ENCODE measurements at regions not wholly inside any gene's neighbourhood (a gene's known extent, or its start where the extent isn't known, plus 50 kb on each side); places are given as distances from the start of the nearest gene placed in this dataset.

- 83 to 88% (median 87%) methylated on average over 3 of the region's 3 CpGs for WGBS, 5 donors
- Histone ChIP-seq H3K4me1 (no peaks in the 10 kb centered on the region), H3K4me3 (no peak overlapping the region), H3K36me3 (no peaks in the 10 kb centered on the region), H3K27ac (no peak overlapping the region), H3K27me3 (replicated peaks in 1 of 7) (no peaks in the 10 kb centered on the region), H3K9me3 (peaks cover 0 to 7% (median 0%) of the 10 kb centered on the region in 8 donors)
- DNase-seq: no peak
- intact Hi-C loops (cut with DNase I; ENCODE audit: low total_unique reads): no loop called here
- TF ChIP-seq CTCF (IDR thresholded peaks at IDR 0.05 in 8 of 11, conservative IDR thresholded peaks at IDR 0.05 in 3 of 11) (no peak), POLR2AphosphoS5 (IDR thresholded peaks at IDR 0.05) (no peak), POLR2A (IDR thresholded peaks at IDR 0.05) (no peak)
These were observed 170.2 kb upstream of the CHRM2 start for GRCh38 chr7:136698231-136698630.

GRCh38 chr7:136697271-136697670 lies 171.2 kb upstream of the CHRM2 start:
- intact Hi-C loops (cut with DNase I; ENCODE audit: low total_unique reads): no loop called here
- Histone ChIP-seq H3K36me3 (no peaks in the 10 kb centered on the region), H3K4me1 (no peaks in the 10 kb centered on the region), H3K9me3 (peaks cover 0 to 7% (median 0%) of the 10 kb centered on the region in 8 donors), H3K4me3 (no peak overlapping the region), H3K27ac (no peak overlapping the region), H3K27me3 (replicated peaks in 1 of 7) (no peaks in the 10 kb centered on the region)
- TF ChIP-seq CTCF (IDR thresholded peaks at IDR 0.05 in 8 of 11, conservative IDR thresholded peaks at IDR 0.05 in 3 of 11) (no peak), POLR2A (IDR thresholded peaks at IDR 0.05) (no peak), POLR2AphosphoS5 (IDR thresholded peaks at IDR 0.05) (no peak)
- no peak for DNase-seq
- WGBS, 5 donors: 85 to 95% (median 90%) methylated on average over 2 of the region's 2 CpGs

- H3K27ac ChIP-seq: no peak overlapping the region
- no peak for DNase-seq
- no peak overlapping the region for H3K4me3 ChIP-seq
- intact Hi-C loops (cut with DNase I; ENCODE audit: low total_unique reads): no loop called here
- H3K27me3 ChIP-seq (replicated peaks in 1 of 7): no peaks in the 10 kb centered on the region
- H3K4me1 ChIP-seq: no peaks in the 10 kb centered on the region
- peaks cover 0 to 7% (median 0%) of the 10 kb centered on the region in 8 donors for H3K9me3 ChIP-seq
- H3K36me3 ChIP-seq: no peaks in the 10 kb centered on the region
- WGBS, 5 donors: 55 to 72% (median 63%) methylated on average over 4 of the region's 4 CpGs
- TF ChIP-seq POLR2AphosphoS5 (IDR thresholded peaks at IDR 0.05) (no peak), POLR2A (IDR thresholded peaks at IDR 0.05) (no peak), CTCF (IDR thresholded peaks at IDR 0.05 in 8 of 11, conservative IDR thresholded peaks at IDR 0.05 in 3 of 11) (no peak)
These were observed 175.0 kb upstream of the CHRM2 start for GRCh38 chr7:136693166-136694119.

- WGBS, 5 donors: 69 to 86% (median 81%) methylated on average over 3 of the region's 3 CpGs
- DNase-seq: no peak
- intact Hi-C loops (cut with DNase I; ENCODE audit: low total_unique reads): no loop called here
- Histone ChIP-seq H3K27ac (no peak overlapping the region), H3K9me3 (peaks cover 0 to 7% (median 0%) of the 10 kb centered on the region in 8 donors), H3K4me1 (no peaks in the 10 kb centered on the region), H3K27me3 (replicated peaks in 1 of 7) (no peaks in the 10 kb centered on the region), H3K4me3 (no peak overlapping the region), H3K36me3 (no peaks in the 10 kb centered on the region)
- TF ChIP-seq CTCF (IDR thresholded peaks at IDR 0.05 in 8 of 11, conservative IDR thresholded peaks at IDR 0.05 in 3 of 11) (no peak), POLR2AphosphoS5 (IDR thresholded peaks at IDR 0.05) (no peak), POLR2A (IDR thresholded peaks at IDR 0.05) (no peak)
These were observed 176.2 kb upstream of the CHRM2 start for GRCh38 chr7:136692221-136692620.
